Heart left ventricle (tissue), 16 donors: ENCODE measurements at regions not wholly inside any gene's neighbourhood (a gene's known extent, or its start where the extent isn't known, plus 50 kb on each side); places are given as distances from the start of the nearest gene placed in this dataset.

Experiments used
- ATAC-seq, 4 donors: fragments of 200-7000 bp; cut with Tn5 transposase; one replicate each; pipeline ENCODE4 v1.9.1; 2020 to 2022; ENCODE audit warnings: moderate library complexity in 4 of 4, mild to moderate bottlenecking in 3 of 4, moderate number of reproducible peaks in 1 of 4
- DNase-seq, 5 donors: peaks; one replicate each; pipeline ENCODE4 v3.0.0-alpha.2; 2020
- H3K27ac ChIP-seq, 12 donors: fragments of 200-600 bp; sonication (generic) in 4 of 12; one replicate each; pipeline versions ENCODE4 v1.5.0 to v1.8.0; 2016 to 2022; ENCODE audit warnings: mild to moderate bottlenecking in 2 of 12
- H3K27me3 ChIP-seq, 9 donors: fragments of 200-600 bp; sonication (generic) in 2 of 9; one replicate each; pipeline versions ENCODE4 v1.5.1 to v1.8.0; 2016 to 2022; ENCODE audit warnings: mild to moderate bottlenecking in 3 of 9
- H3K36me3 ChIP-seq, 9 donors: fragments of 200-600 bp; sonication (generic) in 2 of 9; one replicate each; pipeline versions ENCODE4 v1.5.0 to v1.8.0; 2018 to 2022; ENCODE audit warnings: mild to moderate bottlenecking in 2 of 9
- H3K4me1 ChIP-seq, 12 donors: fragments of 200-600 bp; sonication (generic) in 4 of 12; one replicate each; pipeline versions ENCODE4 v1.5.0 to v1.8.0; 2016 to 2022; ENCODE audit warnings: mild to moderate bottlenecking in 3 of 12
- H3K4me3 ChIP-seq, 12 donors: fragments of 200-600 bp; sonication (generic) in 4 of 12; one replicate each; pipeline versions ENCODE4 v1.5.0 to v1.8.0; 2017 to 2022; ENCODE audit warnings: mild to moderate bottlenecking in 9 of 12, moderate library complexity in 4 of 12
- H3K9me3 ChIP-seq, 12 donors: fragments of 200-600 bp; sonication (generic) in 4 of 12; one replicate each; pipeline versions ENCODE4 v1.5.0 to v1.8.0; 2016 to 2022; ENCODE audit warnings: mild to moderate bottlenecking in 1 of 12
- CTCF ChIP-seq, 12 donors: fragments of 200-600 bp; sonication (generic) in 4 of 12; IDR thresholded peaks; one replicate each; pipeline versions ENCODE4 v1.5.0 to v1.8.0; 2018 to 2022; ENCODE audit warnings: antibody characterized with exemption in 12 of 12, mild to moderate bottlenecking in 5 of 12
- POLR2A ChIP-seq, 2 donors: fragments of 450-650 bp; IDR thresholded peaks; one replicate each; pipeline ENCODE4 v1.6.1; 2017; ENCODE audit warnings: antibody characterized with exemption in 2 of 2, mild to moderate bottlenecking in 2 of 2, moderate library complexity in 2 of 2
- WGBS, 4 donors: extraction: QIAGEN DNeasy Blood & Tissue Kit in 2 of 4; methylation state at CpG; one replicate each; pipeline versions ENCODE4 v1.1.5 to v1.1.7; 2013 to 2018; 5-methylcytosine and 5-hydroxymethylcytosine counted together
- intact Hi-C, 10 donors: fragments of 100-400 bp; cut with DNase I; formaldehyde crosslinking; loops; one replicate each; pipeline versions ENCODE4 v1.11.1 to v1.14.2; 2022
- donor health status: ischemic (EF 13 %, LVEDD 7.1; RV severe dilation, severe dysfunction).
- donor health status: healthy with polysubstance abuse.
- donor health status: DM: no; HTN: yes; CAD: no.
- donor health status: DM: no; HTN: no; CAD: no.
- donor health status: ischemic (EF 25% LVEDD 6.9; RV normal size, moderate dysfunction).
- donor health status: ischemic (EF 25% LVEDD 5.7; RV mildly dilated, moderate dysfunction).
- donor health status: healthy.
- donor health status: DM: yes; HTN: yes; CAD: no.
- donor health status: ischemic (EF 35%, LVEDD 5.7; RV mildly dilated, moderate dysfunction).
- donor health status: nonischemic (EF 11% LVEDD 7.7; RV severe dilation, severe dysfunction).
- donor health status: DM: yes; HTN: yes; CAD: no.
- donor health status: PGD.
- donor health status: ischemic (EF 29% LVEDD 5.4; RV normal size, mild dysfunction).
- donor health status: nonischemic (EF 23%, LVEDD 6.1; RV moderate dilation, normal function).

GRCh38 chr1:230536641-230537155 is 105.6 kb upstream of the COG2 start:
- Histone ChIP-seq H3K27ac (no peak overlapping the region), H3K27me3 (no peaks in the 10 kb centered on the region), H3K36me3 (no peaks in the 10 kb centered on the region), H3K9me3 (peaks cover 0 to 20% (median 7%) of the 10 kb centered on the region in 12 donors), H3K4me1 (no peaks in the 10 kb centered on the region), H3K4me3 (no peak overlapping the region)
- no peak for DNase-seq
- intact Hi-C loops, result no loop called here
- TF ChIP-seq CTCF (IDR thresholded peaks at IDR 0.05) (no peak), POLR2A (IDR thresholded peaks at IDR 0.05) (no peak)
- 43 to 56% (median 53%) methylated on average over 1 of the region's 1 CpG for WGBS, 4 donors
- ATAC-seq, result no peak

- H3K4me3 ChIP-seq, result no peak overlapping the region
- H3K4me1 ChIP-seq, result no peaks in the 10 kb centered on the region
- 57 to 73% (median 64%) methylated on average over 2 of the region's 2 CpGs for WGBS, 4 donors
- DNase-seq (no peak), ATAC-seq (no peak)
- H3K27me3 ChIP-seq, result no peaks in the 10 kb centered on the region
- no peak overlapping the region for H3K27ac ChIP-seq
- TF ChIP-seq CTCF (IDR thresholded peaks at IDR 0.05) (no peak), POLR2A (IDR thresholded peaks at IDR 0.05) (no peak)
- intact Hi-C loops, result no loop called here
- H3K9me3 ChIP-seq, result peaks cover 0 to 25% (median 7%) of the 10 kb centered on the region in 12 donors
- H3K36me3 ChIP-seq, result no peaks in the 10 kb centered on the region
Observed at GRCh38 chr1:230534224-230534623, 108.1 kb upstream of the COG2 start.

- H3K4me1 ChIP-seq, result no peaks in the 10 kb centered on the region
- TF ChIP-seq CTCF (IDR thresholded peaks at IDR 0.05) (no peak), POLR2A (IDR thresholded peaks at IDR 0.05) (no peak)
- H3K36me3 ChIP-seq, result no peaks in the 10 kb centered on the region
- H3K9me3 ChIP-seq, result peaks cover 0 to 25% (median 7%) of the 10 kb centered on the region in 12 donors
- no peaks in the 10 kb centered on the region for H3K27me3 ChIP-seq
- DNase-seq (no peak), ATAC-seq (peak in 1 of 4 donors; percentile 61)
- no peak overlapping the region for H3K4me3 ChIP-seq
- no peak overlapping the region for H3K27ac ChIP-seq
- intact Hi-C loops, result no loop called here
Observed at GRCh38 chr1:230531103-230531502, 105.0 kb upstream of the PGBD5 start.

- intact Hi-C loops, result no loop called here
- DNase-seq (no peak), ATAC-seq (no peak)
- Histone ChIP-seq H3K27me3 (peaks cover 0 to 3% (median 0%) of the 10 kb centered on the region in 9 donors), H3K4me3 (no peak overlapping the region), H3K36me3 (no peaks in the 10 kb centered on the region), H3K4me1 (peaks cover 0 to 17% (median 0%) of the 10 kb centered on the region in 12 donors), H3K27ac (no peak overlapping the region), H3K9me3 (no peaks in the 10 kb centered on the region)
- TF ChIP-seq POLR2A (IDR thresholded peaks at IDR 0.05) (no peak), CTCF (IDR thresholded peaks at IDR 0.05) (no peak)
- WGBS, 4 donors, result 80 to 92% (median 86%) methylated on average over 2 of the region's 2 CpGs
Observed at GRCh38 chr1:230519246-230519645, 93.1 kb upstream of the PGBD5 start.
